Natural killer cell (primary cell): ENCODE measurements at regions not wholly inside any gene's neighbourhood (a gene's known extent, or its start where the extent isn't known, plus 50 kb on each side); places are given as distances from the start of the nearest gene placed in this dataset.

ENCODE experiments used
- ATAC-seq, 3 donors: fragments of 150-1000 bp in 2 of 3; fragments of 200-7000 bp in 1 of 3; cut with Tn5 transposase; 1 replicate in 1 of 3; 2 replicates in 2 of 3; pipeline ENCODE4 v1.10.0; 2021; ENCODE audit warnings: mild to moderate bottlenecking in 2 of 3, moderate library complexity in 2 of 3
- DNase-seq, 2 donors: peaks; one replicate each; pipeline versions ENCODE4 v3.0.0 to v3.0.0-alpha.2; 2013 to 2021; ENCODE audit warnings: mixed read lengths in 1 of 2
- H3K27ac ChIP-seq: one replicate; pipeline ENCODE4 v1.5.1; 2013; ENCODE audit warnings: mild to moderate bottlenecking, low read length
- H3K27me3 ChIP-seq: one replicate; pipeline ENCODE4 v1.6.1; 2013; ENCODE audit warnings: low read length; ENCODE audit not compliant: control insufficient read depth, insufficient read depth
- H3K36me3 ChIP-seq: one replicate; pipeline ENCODE4 v1.6.1; 2013; ENCODE audit warnings: low read length; ENCODE audit not compliant: control insufficient read depth, insufficient read depth
- H3K4me1 ChIP-seq: one replicate; pipeline ENCODE4 v1.6.1; 2013; ENCODE audit warnings: low read length; ENCODE audit not compliant: control insufficient read depth, insufficient read depth
- H3K4me3 ChIP-seq: one replicate; pipeline ENCODE4 v1.5.1; 2013; ENCODE audit warnings: low read length
- H3K9me3 ChIP-seq: one replicate; pipeline ENCODE4 v1.6.1; 2013; ENCODE audit warnings: low read length; ENCODE audit not compliant: control insufficient read depth, insufficient read depth
- H3K27ac Mint-ChIP-seq, 2 donors: one replicate each; pipeline ENCODE4 v1.8.0; 2022; ENCODE audit warnings: mild to moderate bottlenecking in 2 of 2, mixed read lengths in 2 of 2, moderate library complexity in 1 of 2
- H3K27me3 Mint-ChIP-seq, 2 donors: one replicate each; pipeline ENCODE4 v1.8.0; 2022; ENCODE audit warnings: low read depth in 2 of 2, mixed read lengths in 2 of 2
- H3K36me3 Mint-ChIP-seq: one replicate; pipeline ENCODE4 v1.8.0; 2022; ENCODE audit warnings: mixed read lengths
- H3K4me1 Mint-ChIP-seq, 2 donors: one replicate each; pipeline ENCODE4 v1.8.0; 2022; ENCODE audit warnings: mixed read lengths in 2 of 2
- H3K4me3 Mint-ChIP-seq: one replicate; pipeline ENCODE4 v1.8.0; 2022; ENCODE audit warnings: mild to moderate bottlenecking, moderate library complexity, mixed read lengths
- H3K9me3 Mint-ChIP-seq, 2 donors: one replicate each; pipeline ENCODE4 v1.8.0; 2022; ENCODE audit warnings: mixed read lengths in 2 of 2
- CTCF ChIP-seq: fragments of 200-600 bp; IDR thresholded peaks from one replicate; pipeline ENCODE4 v1.8.0; 2022; ENCODE audit warnings: antibody characterized with exemption
- WGBS: methylation state at CpG from one replicate; pipeline ENCODE4 v1.1.7; 2013; ENCODE audit warnings: missing lambda C conversion rate; ENCODE audit not compliant: insufficient coverage; 5-methylcytosine and 5-hydroxymethylcytosine counted together
- intact Hi-C: fragments of 100-400 bp; cut with micrococcal nuclease; formaldehyde crosslinking; loops from one replicate; pipeline ENCODE4 v1.14.2; 2022

GRCh38 chr1:172834609-172835008 lies 175.7 kb downstream of the FASLG start:
- H3K36me3 ChIP-seq = no peaks in the 10 kb centered on the region
- H3K4me1 ChIP-seq = peaks cover 5% of the 10 kb centered on the region
- Mint-ChIP-seq H3K9me3 (no peaks in the 10 kb centered on the region), H3K27ac (no peak overlapping the region), H3K4me3 (no peak overlapping the region), H3K27me3 (no peaks in the 10 kb centered on the region), H3K4me1 (peaks cover 17 to 18% of the 10 kb centered on the region in 2 donors), H3K36me3 (no peaks in the 10 kb centered on the region)
- no peak for ATAC-seq
- no peaks in the 10 kb centered on the region for H3K9me3 ChIP-seq
- intact Hi-C loops = no loop called here
- TF ChIP-seq CTCF = no peak
- 95% methylated on average over 5 of the region's 5 CpGs for WGBS
- DNase-seq = no peak
- H3K27ac ChIP-seq = no peak overlapping the region
- H3K27me3 ChIP-seq = no peaks in the 10 kb centered on the region
- no peak overlapping the region for H3K4me3 ChIP-seq

- no peak for TF ChIP-seq CTCF
- ATAC-seq = no peak
- H3K27me3 Mint-ChIP-seq = no peaks in the 10 kb centered on the region
- no peak overlapping the region for H3K27ac Mint-ChIP-seq
- H3K4me1 Mint-ChIP-seq = peaks cover 17 to 18% of the 10 kb centered on the region in 2 donors
- Histone ChIP-seq H3K36me3 (no peaks in the 10 kb centered on the region), H3K9me3 (no peaks in the 10 kb centered on the region), H3K4me1 (peaks cover 5% of the 10 kb centered on the region), H3K4me3 (no peak overlapping the region), H3K27ac (no peak overlapping the region), H3K27me3 (no peaks in the 10 kb centered on the region)
- WGBS = 73% methylated on average over 2 of the region's 2 CpGs
- no peak overlapping the region for H3K4me3 Mint-ChIP-seq
- DNase-seq = no peak
- H3K9me3 Mint-ChIP-seq = no peaks in the 10 kb centered on the region
- H3K36me3 Mint-ChIP-seq = no peaks in the 10 kb centered on the region
- intact Hi-C loops = no loop called here
These were observed 176.9 kb downstream of the FASLG start for GRCh38 chr1:172835834-172836233.

GRCh38 chr1:172837816-172838679 lies 179.1 kb downstream of the FASLG start:
- Mint-ChIP-seq H3K36me3 (no peaks in the 10 kb centered on the region), H3K4me1 (peaks cover 10% of the 10 kb centered on the region in 2 donors), H3K27me3 (peaks cover 0 to 4% of the 10 kb centered on the region in 2 donors), H3K27ac (no peak overlapping the region), H3K9me3 (no peaks in the 10 kb centered on the region), H3K4me3 (no peak overlapping the region)
- Histone ChIP-seq H3K36me3 (no peaks in the 10 kb centered on the region), H3K4me1 (peaks cover 5% of the 10 kb centered on the region), H3K27me3 (no peaks in the 10 kb centered on the region), H3K9me3 (no peaks in the 10 kb centered on the region), H3K27ac (peak overlapping the region; percentile 11), H3K4me3 (no peak overlapping the region)
- WGBS = 95% methylated on average over 3 of the region's 6 CpGs
- intact Hi-C loops = no loop called here
- peak; percentile 69 to 77 (median 71) for ATAC-seq
- TF ChIP-seq CTCF = no peak
- DNase-seq = peak in 1 of 2 donors; percentile 80
